Endothelial cell of umbilical vein (primary cell): ENCODE measurements at regions not wholly inside any gene's neighbourhood (a gene's known extent, or its start where the extent isn't known, plus 50 kb on each side); places are given as distances from the start of the nearest gene placed in this dataset.

ENCODE experiments used
- CTCF ChIP-seq, 2 donors: IDR thresholded peaks; 1 replicate in 1 of 2; 2 replicates in 1 of 2; pipeline ENCODE4 v1.5.1; 2011; ENCODE audit warnings: low read length in 2 of 2, mild to moderate bottlenecking in 2 of 2, moderate library complexity in 2 of 2, control low read depth in 1 of 2, inconsistent platforms in 1 of 2, low read depth in 1 of 2; ENCODE audit not compliant: insufficient read depth in 1 of 2; ENCODE audit errors: extremely low read depth in 1 of 2
- EZH2 ChIP-seq: IDR thresholded peaks from 2 replicates; pipeline ENCODE4 v1.6.1; 2012; ENCODE audit warnings: borderline replicate concordance, low read depth, mild to moderate bottlenecking, moderate library complexity, low read length, inconsistent platforms; ENCODE audit not compliant: severe bottlenecking

DNA sequence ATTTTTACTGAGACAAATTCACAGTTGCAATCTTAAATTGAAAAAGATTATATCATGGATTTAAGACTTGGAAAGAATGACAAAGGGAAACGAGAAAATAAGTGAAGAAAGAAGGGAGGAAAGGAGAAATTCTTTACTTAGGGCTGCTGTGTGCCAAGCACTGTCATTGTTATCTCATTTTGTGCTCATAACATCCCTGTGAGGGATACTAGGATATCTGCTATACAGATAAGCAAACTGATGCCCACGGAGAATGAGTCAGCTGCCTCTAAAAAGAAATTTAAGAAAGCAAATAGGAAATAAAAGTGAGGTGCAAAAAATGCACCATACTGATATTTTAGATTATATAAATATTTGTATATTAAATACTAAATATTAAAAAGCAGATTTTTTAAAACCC, 183.6 kb upstream of the NR5A2 start:
- no peak for TF ChIP-seq EZH2
- no peak for TF ChIP-seq CTCF (IDR thresholded peaks at IDR 0.05; ENCODE audit: extremely low read depth in 1 of 2, insufficient read depth in 1 of 2, low read depth in 1 of 2, low read length in 2 of 2)
